CD14-positive monocyte (primary cell): ENCODE measurements at regions not wholly inside any gene's neighbourhood (a gene's known extent, or its start where the extent isn't known, plus 50 kb on each side); places are given as distances from the start of the nearest gene placed in this dataset.

ENCODE experiments used
- DNase-seq, 3 donors: peaks; one replicate each; pipeline ENCODE4 v3.0.0-alpha.2; 2011 to 2022
- H2AFZ ChIP-seq: 2 replicates; pipeline ENCODE4 v1.6.0; 2012; ENCODE audit warnings: mild to moderate bottlenecking, low read depth, low read length, inconsistent platforms; ENCODE audit not compliant: insufficient read depth, poor library complexity, severe bottlenecking
- H3K27ac ChIP-seq, 2 donors: 1 replicate in 1 of 2; 2 replicates in 1 of 2; pipeline ENCODE4 v1.5.1; 2012 to 2013; ENCODE audit warnings: low read length in 2 of 2, control low read depth in 1 of 2, inconsistent platforms in 1 of 2, low read depth in 1 of 2, mild to moderate bottlenecking in 1 of 2
- H3K27me3 ChIP-seq, 2 donors: one replicate each; pipeline versions ENCODE4 v1.6.0 to v1.6.1; 2011 to 2013; ENCODE audit warnings: low read length in 2 of 2; ENCODE audit not compliant: control insufficient read depth in 2 of 2, insufficient read depth in 2 of 2
- H3K36me3 ChIP-seq, 2 donors: replicated peaks in 1 of 2; 1 replicate in 1 of 2; 2 replicates in 1 of 2; pipeline versions ENCODE4 v1.5.1 to v1.6.1; 2012 to 2013; ENCODE audit warnings: low read length in 2 of 2, control low read depth in 1 of 2, inconsistent platforms in 1 of 2, mild to moderate bottlenecking in 1 of 2; ENCODE audit not compliant: insufficient read depth in 2 of 2, control insufficient read depth in 1 of 2
- H3K4me1 ChIP-seq, 2 donors: 1 replicate in 1 of 2; 2 replicates in 1 of 2; pipeline versions ENCODE4 v1.5.1 to v1.6.1; 2012 to 2013; ENCODE audit warnings: low read length in 2 of 2, control low read depth in 1 of 2, inconsistent platforms in 1 of 2, mild to moderate bottlenecking in 1 of 2, moderate library complexity in 1 of 2; ENCODE audit not compliant: insufficient read depth in 2 of 2, control insufficient read depth in 1 of 2
- H3K4me2 ChIP-seq: replicated peaks from 2 replicates; pipeline ENCODE3; 2012; ENCODE audit warnings: low read length, moderate library complexity, mild to moderate bottlenecking; ENCODE audit not compliant: poor library complexity, severe bottlenecking; ENCODE audit errors: extremely low read depth
- H3K4me3 ChIP-seq, 3 experiments: fragments of 200-600 bp in 1 of 3; sonication (generic) in 1 of 3; replicated peaks in 1 of 3; 1 replicate in 2 of 3; 2 replicates in 1 of 3; pipeline ENCODE4 v1.5.1; 2011 to 2013; ENCODE audit warnings: low read length in 3 of 3, mild to moderate bottlenecking in 3 of 3, control low read depth in 2 of 3, low read depth in 2 of 3, inconsistent platforms in 1 of 3, moderate library complexity in 1 of 3
- H3K79me2 ChIP-seq: 2 replicates; pipeline ENCODE4 v1.6.0; 2012; ENCODE audit warnings: mild to moderate bottlenecking, control low read depth, inconsistent platforms, low read length, moderate library complexity; ENCODE audit not compliant: insufficient read depth
- H3K9ac ChIP-seq: 2 replicates; pipeline ENCODE4 v1.6.0; 2017; ENCODE audit warnings: low read length, mild to moderate bottlenecking; ENCODE audit not compliant: insufficient read depth, poor library complexity, severe bottlenecking
- H3K9me3 ChIP-seq, 2 donors: replicated peaks in 1 of 2; 1 replicate in 1 of 2; 2 replicates in 1 of 2; pipeline versions ENCODE4 v1.5.1 to v1.6.1; 2012 to 2013; ENCODE audit warnings: low read length in 2 of 2, control low read depth in 1 of 2; ENCODE audit not compliant: control insufficient read depth in 1 of 2, insufficient read depth in 1 of 2
- H4K20me1 ChIP-seq: 2 replicates; pipeline ENCODE4 v1.6.0; 2012; ENCODE audit warnings: mild to moderate bottlenecking, low read length, control low read depth, moderate library complexity; ENCODE audit not compliant: insufficient read depth
- H3K27ac Mint-ChIP-seq, 7 donors: one replicate each; pipeline ENCODE4 v1.8.0; 2020; ENCODE audit warnings: mild to moderate bottlenecking in 7 of 7, mixed read lengths in 7 of 7, moderate library complexity in 6 of 7, inconsistent platforms in 2 of 7
- H3K27me3 Mint-ChIP-seq, 3 donors: one replicate each; pipeline ENCODE4 v1.8.0; 2021 to 2022; ENCODE audit warnings: low read depth in 3 of 3, mild to moderate bottlenecking in 3 of 3, mixed read lengths in 3 of 3, moderate library complexity in 3 of 3, inconsistent platforms in 1 of 3
- H3K36me3 Mint-ChIP-seq, 2 donors: one replicate each; pipeline ENCODE4 v1.8.0; 2020; ENCODE audit warnings: mixed read lengths in 2 of 2, inconsistent platforms in 1 of 2, mild to moderate bottlenecking in 1 of 2
- H3K4me1 Mint-ChIP-seq: one replicate; pipeline ENCODE4 v1.8.0; 2020; ENCODE audit warnings: mild to moderate bottlenecking, mixed read lengths
- H3K4me3 Mint-ChIP-seq, 2 donors: one replicate each; pipeline ENCODE4 v1.8.0; 2020; ENCODE audit warnings: mild to moderate bottlenecking in 2 of 2, mixed read lengths in 2 of 2, moderate library complexity in 1 of 2
- H3K9me3 Mint-ChIP-seq, 7 donors: one replicate each; pipeline ENCODE4 v1.8.0; 2020 to 2022; ENCODE audit warnings: mixed read lengths in 7 of 7, mild to moderate bottlenecking in 6 of 7, moderate library complexity in 6 of 7, inconsistent platforms in 2 of 7
- WGBS: methylation state at CpG from one replicate; pipeline ENCODE4 v1.1.5; 2013; ENCODE audit warnings: missing lambda C conversion rate; ENCODE audit not compliant: insufficient coverage; 5-methylcytosine and 5-hydroxymethylcytosine counted together
- intact Hi-C, 2 donors: fragments of 100-400 bp; cut with micrococcal nuclease; formaldehyde crosslinking; loops; one replicate each; pipeline versions ENCODE4 v1.15.0 to v1.15.1; 2023
- TF ChIP-seq, protein P1 (sequence below): fragments of 200-600 bp; IDR thresholded peaks from one replicate; pipeline ENCODE4 v1.8.0; 2022; ENCODE audit warnings: antibody characterized with exemption, mild to moderate bottlenecking

DNA sequence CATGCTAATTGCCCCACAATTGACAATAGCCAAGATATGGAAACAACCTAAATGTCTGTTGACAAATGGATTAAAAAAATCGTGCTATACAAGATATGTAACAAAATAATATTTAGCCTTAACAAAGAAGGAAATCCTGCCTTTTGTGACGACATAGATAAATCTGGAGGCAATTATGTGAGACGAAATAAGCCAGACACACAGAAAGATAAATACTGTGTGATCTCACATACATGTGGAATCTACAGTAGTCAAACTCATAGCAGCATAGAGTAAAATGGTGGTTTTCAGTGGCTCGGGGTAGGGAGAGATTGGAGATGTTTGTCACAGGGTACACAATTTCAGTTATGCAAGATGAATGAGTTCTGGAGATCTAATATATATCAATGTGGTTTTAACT, 895.8 kb downstream of the SLITRK6 start:
- Histone ChIP-seq H3K9ac (no peak overlapping the region), H3K9me3 (no peaks in the 10 kb centered on the region), H3K27ac (no peak overlapping the region), H3K4me1 (no peaks in the 10 kb centered on the region), H3K27me3 (no peaks in the 10 kb centered on the region), H2AFZ (no peak overlapping the region), H3K36me3 (no peaks in the 10 kb centered on the region), H3K4me2 (no peak overlapping the region), H3K4me3 (no peak overlapping the region), H3K79me2 (no peaks in the 10 kb centered on the region), H4K20me1 (no peaks in the 10 kb centered on the region)
- Mint-ChIP-seq H3K4me3 (no peak overlapping the region), H3K9me3 (peaks cover 0 to 9% (median 3%) of the 10 kb centered on the region in 7 donors), H3K27me3 (no peaks in the 10 kb centered on the region), H3K4me1 (no peaks in the 10 kb centered on the region), H3K36me3 (no peaks in the 10 kb centered on the region), H3K27ac (no peak overlapping the region)
- TF ChIP-seq, protein P1, sequence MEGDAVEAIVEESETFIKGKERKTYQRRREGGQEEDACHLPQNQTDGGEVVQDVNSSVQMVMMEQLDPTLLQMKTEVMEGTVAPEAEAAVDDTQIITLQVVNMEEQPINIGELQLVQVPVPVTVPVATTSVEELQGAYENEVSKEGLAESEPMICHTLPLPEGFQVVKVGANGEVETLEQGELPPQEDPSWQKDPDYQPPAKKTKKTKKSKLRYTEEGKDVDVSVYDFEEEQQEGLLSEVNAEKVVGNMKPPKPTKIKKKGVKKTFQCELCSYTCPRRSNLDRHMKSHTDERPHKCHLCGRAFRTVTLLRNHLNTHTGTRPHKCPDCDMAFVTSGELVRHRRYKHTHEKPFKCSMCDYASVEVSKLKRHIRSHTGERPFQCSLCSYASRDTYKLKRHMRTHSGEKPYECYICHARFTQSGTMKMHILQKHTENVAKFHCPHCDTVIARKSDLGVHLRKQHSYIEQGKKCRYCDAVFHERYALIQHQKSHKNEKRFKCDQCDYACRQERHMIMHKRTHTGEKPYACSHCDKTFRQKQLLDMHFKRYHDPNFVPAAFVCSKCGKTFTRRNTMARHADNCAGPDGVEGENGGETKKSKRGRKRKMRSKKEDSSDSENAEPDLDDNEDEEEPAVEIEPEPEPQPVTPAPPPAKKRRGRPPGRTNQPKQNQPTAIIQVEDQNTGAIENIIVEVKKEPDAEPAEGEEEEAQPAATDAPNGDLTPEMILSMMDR, result no peak
- no peak for DNase-seq
- 60% methylated on average over 1 of the region's 4 CpGs for whole genome bisulfite sequencing
- intact Hi-C loops, result no loop called here

DNA sequence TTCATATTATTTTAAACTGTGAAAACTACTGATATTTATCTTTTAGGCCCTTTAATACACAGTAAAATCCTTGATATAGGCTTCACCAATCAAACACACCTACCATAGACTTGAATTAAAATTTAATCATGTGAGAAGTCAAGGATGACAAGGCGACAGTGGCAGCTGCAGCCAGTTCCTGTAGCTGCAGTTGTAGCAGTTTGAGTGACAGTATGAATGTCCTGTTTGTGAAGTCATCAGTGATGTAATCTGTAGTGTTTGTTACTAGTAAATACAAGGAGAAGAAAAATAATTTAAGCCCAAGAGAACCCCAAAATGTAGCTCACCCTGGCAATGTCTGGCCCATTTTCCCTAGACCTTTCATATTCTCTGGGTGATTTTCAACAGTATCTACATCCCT, 897.0 kb downstream of the SLITRK6 start:
- Mint-ChIP-seq H3K36me3 (no peaks in the 10 kb centered on the region), H3K27me3 (no peaks in the 10 kb centered on the region), H3K9me3 (peaks cover 0 to 8% (median 2%) of the 10 kb centered on the region in 7 donors), H3K4me3 (no peak overlapping the region), H3K27ac (no peak overlapping the region), H3K4me1 (no peaks in the 10 kb centered on the region)
- TF ChIP-seq, protein P1, result no peak
- H4K20me1 ChIP-seq, result no peaks in the 10 kb centered on the region
- no peaks in the 10 kb centered on the region for H3K79me2 ChIP-seq
- H3K4me3 ChIP-seq, result no peak overlapping the region
- intact Hi-C loops, result no loop called here
- no peak overlapping the region for H2AFZ ChIP-seq
- no CpG with 5 or more reads among the region's 1 CpG for WGBS
- H3K4me2 ChIP-seq, result no peak overlapping the region
- H3K9me3 ChIP-seq, result no peaks in the 10 kb centered on the region
- no peaks in the 10 kb centered on the region for H3K4me1 ChIP-seq
- H3K27ac ChIP-seq, result no peak overlapping the region
- no peaks in the 10 kb centered on the region for H3K27me3 ChIP-seq
- H3K36me3 ChIP-seq, result no peaks in the 10 kb centered on the region
- H3K9ac ChIP-seq, result no peak overlapping the region
- DNase-seq, result no peak
